HG03196 (cell line): ENCODE measurements at regions not wholly inside any gene's neighbourhood (a gene's known extent, or its start where the extent isn't known, plus 50 kb on each side); places are given as distances from the start of the nearest gene placed in this dataset.

Experiments used
- ATAC-seq: cut with Tn5 transposase; IDR thresholded peaks from one replicate; pipeline ENCODE4 v1.9.1; 2021; ENCODE audit not compliant: unreplicated experiment

DNA sequence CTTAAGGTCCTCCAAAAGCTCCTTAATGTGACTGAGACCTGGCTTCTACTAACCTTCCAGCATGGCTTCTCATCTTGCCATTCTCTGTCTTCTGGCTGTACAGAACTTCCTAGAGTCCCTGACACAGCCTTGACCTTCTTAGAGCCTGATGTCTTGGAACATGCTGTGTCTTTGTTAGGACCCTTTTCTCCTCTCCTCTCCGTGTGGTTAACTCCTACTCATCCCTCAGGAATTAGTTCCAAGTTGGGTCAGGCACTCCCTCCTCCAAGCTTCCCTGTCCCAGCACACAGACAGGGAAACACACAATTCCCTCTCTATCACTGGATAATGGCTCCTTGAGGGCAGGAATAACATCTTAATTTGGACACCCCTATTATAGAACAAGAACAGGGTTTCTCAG is 275.4 kb upstream of the USP24 start:
- ATAC-seq: no peak

DNA sequence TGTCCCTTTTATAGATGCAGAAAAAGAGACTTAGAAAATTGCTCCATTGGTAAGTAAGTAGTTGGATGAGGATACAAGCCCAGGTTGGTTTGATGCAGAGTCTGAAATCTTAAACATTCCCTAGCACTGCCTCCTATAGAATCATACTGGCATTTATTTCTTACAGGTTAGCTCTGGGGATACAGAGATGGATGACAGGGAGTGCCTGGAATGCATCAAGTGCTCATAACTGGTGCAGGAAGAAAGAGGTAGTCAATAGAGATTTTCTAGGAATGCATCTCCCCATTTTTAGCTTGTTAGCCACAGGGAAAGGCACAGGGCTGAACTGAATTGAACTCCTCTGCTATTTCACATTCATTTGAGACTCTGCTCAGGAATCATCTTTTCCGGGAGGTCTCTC is 269.0 kb upstream of the USP24 start:
- no peak for ATAC-seq

DNA sequence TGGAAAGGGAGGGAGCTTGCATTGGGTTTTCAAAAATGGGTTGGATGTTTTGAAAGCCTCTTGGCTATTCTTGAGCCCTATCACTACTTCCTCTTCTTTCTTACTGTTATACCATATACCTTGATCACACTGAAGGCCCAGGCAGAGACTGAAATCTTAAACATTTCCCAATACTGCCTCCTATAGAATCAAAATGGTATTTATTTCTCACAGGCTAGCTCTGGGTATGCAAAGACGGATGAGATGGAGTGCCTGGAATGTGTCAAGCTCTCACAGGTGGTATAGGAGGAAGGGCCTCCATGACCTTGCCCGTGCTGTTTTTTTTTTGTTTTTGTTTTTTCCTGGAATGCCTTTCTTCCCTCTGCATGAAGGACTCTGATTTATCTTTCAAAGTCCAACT is 268.4 kb upstream of the USP24 start:
- no peak for ATAC-seq

DNA sequence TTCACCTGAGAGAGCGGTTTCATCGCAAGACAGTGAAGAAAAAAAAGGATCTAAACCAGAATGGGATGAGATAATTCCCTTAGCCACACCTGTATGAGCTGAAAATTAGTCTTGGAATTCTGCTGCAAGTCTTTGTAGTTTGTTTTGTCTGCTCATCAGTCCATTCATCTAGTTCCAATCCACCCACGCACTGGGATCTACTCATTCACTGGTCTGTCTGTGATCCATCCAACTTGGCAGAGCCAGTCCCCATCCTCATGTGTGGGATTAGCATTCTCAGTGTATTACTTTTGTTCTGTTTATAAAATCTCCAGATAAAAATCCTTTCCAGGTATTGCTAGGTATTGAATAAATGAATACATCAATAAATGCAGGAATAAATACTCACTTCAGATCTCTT is 266.5 kb upstream of the USP24 start:
- ATAC-seq: no peak

DNA sequence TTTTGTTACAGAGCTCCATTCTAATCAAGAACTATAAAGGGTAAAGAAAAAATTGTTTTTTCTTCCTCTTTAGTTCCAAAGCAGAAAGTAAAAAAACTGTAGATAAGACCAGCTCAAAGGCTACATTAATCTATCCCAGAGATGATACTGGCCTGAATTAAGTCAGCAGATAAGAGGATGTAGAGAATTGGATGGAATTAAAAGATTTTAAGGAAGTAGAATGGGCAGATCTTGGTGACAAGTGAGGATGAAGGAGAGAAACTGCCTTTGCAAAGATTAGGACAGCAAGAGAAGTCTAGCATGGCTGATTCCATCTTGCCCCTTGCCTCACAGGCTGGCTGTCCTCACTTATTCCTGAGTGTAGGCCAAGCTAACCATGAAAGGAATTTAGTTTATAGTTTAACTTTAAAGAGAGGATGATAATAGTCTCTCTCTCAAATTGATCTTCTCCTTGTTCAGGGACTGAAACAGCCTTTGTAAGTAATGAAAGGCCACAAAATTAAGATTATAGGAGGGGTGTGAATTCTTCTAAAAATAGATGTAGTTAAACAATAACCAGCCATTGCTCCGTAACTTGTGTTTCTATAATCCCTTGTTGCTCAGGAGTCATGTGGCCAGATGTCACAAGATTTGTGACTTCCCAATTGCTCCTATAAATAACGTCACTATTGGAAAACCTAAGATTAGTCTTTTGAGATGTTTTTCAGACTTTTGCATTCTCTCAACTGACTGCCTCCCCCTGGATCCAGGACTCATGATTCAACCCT is 265.0 kb upstream of the USP24 start:
- no peak for ATAC-seq

DNA sequence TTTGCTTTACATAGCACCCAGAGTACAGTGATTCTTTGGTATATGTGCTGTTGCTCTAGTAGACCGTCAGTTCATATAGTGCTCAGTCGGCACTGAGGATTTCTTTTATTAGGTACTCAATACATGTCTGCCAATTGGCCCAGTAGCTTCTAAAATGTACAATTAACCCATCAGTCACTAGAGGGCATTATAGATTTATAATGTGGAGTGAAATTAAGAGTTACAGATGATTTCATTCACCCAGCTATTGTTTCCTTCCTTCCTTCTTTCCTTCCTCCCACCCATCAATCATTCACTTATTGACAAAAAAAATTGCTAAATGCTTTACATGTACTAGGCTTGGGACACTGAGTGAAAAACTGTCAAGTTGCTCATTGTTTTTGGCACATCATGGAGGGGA is 263.6 kb upstream of the USP24 start:
- no peak for ATAC-seq

DNA sequence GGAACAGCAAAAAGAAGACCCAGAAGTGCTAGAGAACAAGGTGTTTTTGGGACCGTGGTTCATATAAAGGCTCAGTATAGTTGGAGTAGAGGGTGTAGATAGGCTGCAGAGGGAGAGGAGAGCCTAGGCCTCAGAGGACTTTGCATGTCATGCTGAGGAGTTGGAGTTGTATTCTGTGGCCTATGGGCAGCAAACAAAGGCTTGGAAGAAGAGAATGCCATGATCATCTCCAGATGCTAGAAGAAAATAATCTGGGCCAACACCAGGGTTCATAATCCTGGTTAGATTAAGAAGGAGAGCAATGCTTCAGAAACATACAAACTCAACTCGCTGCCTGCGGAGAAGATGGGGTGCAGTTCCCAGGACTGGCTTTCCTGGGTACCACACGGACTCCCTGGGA is 262.8 kb upstream of the USP24 start:
- ATAC-seq: no peak

DNA sequence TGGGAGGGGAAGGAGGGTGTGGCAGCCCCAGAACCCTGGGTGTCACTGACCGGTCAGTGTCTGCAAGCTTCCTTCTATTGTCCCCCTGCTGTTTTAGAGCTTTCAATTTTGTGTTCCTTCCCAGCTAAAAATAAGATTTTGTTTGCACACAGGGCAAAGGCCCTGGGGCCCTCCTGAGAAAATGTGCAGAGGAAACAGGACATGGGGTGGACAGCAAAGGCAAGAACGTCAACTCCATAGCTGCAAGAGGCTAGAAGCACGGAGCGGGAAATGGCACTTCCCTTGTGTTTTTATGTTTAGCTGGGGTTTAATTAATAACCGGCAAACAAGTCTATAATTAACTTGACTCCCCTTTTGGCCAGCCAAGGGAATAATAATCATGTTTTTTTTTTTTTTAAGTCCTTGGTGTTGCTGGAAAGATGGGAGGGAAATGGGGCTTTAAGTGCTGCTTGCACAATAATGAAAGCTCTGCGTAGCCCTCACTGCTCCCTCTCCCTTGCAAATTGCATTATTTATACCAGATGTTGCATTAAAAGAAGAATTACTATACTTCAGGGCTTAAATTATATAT is 261.4 kb upstream of the USP24 start:
- ATAC-seq: no peak

DNA sequence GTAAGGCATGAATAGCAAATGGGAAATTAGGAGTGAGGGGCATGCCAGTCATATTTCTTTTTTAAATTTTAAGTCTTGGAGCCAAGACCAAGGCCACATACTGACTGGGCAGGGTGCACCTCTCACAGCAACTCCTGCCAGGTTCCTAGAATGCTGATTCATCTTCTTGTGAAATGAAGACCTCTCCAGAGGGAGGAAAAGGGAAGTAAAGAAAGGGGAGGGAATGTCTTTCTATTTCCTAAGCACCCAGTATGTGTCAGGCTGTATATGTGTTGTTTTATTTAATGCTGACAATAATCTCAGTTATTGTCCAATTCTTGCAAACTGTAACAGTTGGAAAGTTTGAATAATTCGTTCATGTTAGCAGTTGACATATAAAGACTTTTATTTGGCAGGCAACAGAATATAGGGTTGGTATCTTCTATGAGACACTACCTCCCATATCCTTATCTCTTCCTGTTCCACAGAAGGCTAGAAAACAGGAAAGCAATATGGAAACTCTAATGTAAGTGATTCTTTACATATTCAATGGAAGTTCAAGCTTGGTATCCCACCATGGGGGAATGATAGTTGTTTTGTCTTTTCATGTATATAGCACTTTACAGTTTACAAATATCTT is 259.1 kb upstream of the USP24 start:
- ATAC-seq: no peak

DNA sequence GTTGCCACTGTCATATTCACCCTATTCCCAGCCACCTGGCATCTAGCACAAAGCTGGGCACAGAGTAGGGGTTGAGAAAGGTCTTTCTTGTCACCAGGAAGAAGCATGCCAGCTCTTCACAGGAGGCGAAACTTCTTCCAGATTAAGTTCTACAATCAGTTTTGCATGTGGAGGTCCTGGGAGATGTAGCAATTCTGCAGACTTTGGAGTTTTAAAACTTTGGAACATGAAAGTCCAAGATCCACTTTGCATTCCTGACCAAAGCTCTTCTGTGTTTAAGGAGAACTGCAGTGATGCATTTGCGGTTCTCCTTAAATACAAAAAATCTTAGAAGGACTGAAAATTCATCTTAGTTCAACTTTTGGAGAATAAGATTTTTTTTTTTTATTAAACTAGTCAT is 258.5 kb upstream of the USP24 start:
- no peak for ATAC-seq

DNA sequence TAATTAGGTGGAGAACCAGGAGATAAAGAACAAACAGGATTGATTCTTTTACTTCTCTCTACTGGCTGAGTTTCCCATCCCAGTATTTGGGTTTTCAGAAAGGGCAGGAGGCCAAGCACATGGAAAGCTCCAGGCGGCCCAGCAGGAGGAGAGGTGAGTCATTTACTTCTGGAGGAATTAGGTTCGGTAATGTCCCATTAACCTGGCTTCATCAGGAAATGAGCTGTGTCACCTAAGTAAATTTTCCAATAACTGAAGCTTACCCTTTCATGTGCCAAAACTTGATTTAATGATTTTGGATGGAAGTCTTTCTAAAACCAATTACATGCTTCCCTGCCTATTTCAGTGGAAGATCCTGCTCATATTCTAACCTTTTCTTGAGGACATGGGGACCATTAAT is 257.6 kb upstream of the USP24 start:
- ATAC-seq: no peak

DNA sequence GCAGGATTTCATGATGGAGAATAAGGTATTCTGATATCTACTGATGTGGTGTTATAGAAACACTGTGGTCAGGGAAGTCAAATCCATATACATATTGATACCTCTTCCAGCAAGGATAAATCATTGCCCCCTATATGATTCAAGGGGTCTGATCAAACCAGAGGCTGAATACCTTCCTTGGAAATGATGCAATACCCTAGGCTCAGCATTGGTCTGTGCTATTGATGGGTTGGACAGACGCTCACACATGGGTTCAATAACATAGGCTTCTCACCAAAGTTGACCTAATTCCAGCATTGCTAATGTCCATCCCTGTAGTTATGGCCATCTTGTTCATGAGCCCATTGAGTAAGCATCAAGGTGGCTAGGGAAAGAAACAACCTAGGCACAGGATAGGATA is 257.0 kb upstream of the USP24 start:
- ATAC-seq: no peak

DNA sequence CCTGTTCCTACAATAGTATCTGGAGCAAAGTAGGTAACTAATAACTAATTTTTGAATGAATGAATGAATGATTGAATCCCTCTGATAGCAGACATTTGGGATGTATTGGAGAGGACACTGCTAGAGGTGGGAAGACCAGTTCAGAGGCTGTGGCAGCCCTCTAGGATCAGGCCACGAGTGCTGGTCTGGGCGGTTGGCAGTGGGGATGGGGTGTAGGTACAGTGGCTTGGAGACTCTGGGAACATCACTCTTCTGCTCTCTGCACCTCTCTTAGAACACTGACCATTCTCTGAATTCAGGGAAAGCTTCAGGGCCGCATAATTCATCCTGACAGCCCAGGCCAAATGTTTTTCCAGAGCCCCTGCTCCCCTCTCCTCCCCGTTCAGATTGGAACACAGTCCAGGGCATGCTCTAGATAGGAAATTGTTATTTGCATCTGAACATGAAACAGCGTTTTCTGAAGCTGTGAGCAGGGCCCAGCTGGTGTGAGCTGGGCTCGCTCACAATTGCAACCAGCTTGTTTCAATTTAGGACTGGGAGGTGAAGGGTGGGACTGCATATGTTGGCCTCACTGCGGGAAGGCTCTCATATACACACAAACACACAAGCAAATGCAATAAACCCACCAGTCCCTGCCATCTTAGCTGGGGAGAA is 253.1 kb upstream of the USP24 start:
- no peak for ATAC-seq

DNA sequence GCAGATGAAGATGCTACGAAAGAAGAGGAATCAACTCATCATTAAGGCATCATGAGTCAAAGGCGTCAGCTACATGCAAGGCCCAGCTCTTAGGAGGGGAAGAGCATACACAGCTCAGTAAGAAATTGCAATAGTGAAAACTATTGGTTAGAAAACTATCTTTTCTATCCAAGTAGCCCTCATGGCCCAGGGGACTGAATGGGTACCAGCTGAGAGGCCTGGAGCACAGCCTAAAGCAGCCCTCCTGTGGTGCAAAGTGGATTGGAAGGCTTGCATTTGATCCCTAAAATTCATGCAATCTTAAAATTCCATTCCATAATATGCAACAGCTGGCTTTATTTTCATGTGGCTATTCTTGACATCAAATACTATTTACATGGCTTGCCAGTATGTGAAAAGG is 251.8 kb upstream of the USP24 start:
- ATAC-seq: no peak

DNA sequence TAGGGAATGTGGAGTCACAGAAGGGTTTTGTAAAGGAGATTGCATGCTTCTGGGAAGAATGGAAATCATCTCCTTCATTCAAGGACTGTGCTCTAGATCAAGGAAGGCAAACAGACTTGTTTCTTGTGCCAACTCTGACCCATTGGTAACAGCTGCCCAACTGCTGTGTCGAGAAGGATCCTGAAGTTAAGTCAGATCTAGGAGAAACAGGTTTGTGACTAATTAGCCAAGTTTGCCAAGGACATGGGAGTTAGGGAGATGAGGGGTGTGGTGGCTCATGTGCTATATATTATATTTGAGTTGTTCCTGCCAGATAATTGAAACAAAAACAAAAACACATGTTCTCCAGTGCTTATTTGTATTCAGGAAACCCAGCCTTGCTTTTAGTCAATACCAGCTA is 251.2 kb upstream of the USP24 start:
- no peak for ATAC-seq

DNA sequence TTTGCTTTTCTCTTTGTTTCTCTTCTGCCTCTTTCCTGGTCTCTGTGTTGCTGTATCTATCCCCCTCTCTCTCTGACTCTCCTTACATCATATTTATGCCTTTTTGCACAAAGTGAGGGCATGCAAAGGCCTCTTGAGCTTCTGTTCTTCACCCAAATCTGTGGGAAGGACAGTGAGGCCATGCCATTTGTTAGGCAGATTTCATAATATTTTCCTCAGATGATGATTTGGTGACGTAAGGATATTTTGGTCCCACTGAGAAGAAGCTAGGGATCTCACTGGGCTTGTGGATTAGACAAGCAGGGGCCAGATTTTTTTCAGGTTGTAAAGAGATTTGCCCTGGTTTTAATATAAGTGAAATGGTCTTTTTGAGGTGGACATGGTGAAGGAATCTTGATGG is 249.4 kb upstream of the USP24 start:
- ATAC-seq: no peak

DNA sequence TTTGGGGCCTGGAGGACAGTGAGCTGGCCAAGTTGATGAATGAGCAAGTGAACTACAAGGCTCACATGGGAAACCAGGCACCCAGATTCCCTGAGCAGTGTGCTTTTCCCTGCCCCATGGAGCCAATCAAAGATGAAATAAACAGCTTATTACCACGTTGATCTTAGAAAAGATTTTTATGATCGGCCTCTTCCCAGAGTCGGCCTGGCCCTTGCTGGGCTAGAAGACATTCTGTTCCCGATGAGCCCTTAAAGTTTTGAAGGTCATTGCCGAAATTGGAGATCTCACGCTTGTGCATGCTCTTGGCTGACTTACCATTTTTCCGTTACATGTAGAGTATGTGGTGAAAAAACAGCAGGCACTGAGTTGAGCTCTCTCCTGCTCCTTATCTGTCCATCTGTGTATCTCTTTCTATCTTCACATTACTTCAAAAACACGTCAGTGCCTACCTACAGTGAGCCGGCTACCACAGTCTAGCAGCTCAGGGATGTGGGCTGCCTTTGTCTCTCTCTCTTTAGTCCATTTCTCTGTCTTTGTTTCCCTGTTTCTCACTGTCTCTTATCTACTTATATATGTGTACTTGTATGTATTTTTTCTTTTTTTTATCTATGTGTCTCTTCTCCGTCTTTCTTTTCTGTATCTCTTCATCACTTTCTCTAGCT is 248.8 kb upstream of the USP24 start:
- no peak for ATAC-seq

DNA sequence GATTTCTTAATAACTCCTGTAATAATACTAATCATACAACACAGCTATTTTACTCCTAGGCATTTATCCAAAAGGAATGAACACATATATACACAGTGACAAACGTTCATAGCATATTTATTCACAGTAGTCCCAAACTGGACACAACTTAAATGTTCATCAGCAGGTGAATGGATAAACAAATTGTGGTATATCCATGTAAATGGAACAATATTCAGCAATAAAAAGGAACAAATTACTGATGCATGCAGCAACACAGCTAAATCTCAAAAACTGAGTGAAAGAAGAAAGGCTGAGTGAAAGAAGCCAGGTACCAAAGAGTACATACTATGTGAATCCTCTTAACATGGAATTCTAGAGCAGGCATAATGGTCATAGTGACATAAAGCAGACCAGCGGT is 242.7 kb upstream of the USP24 start:
- ATAC-seq: no peak

DNA sequence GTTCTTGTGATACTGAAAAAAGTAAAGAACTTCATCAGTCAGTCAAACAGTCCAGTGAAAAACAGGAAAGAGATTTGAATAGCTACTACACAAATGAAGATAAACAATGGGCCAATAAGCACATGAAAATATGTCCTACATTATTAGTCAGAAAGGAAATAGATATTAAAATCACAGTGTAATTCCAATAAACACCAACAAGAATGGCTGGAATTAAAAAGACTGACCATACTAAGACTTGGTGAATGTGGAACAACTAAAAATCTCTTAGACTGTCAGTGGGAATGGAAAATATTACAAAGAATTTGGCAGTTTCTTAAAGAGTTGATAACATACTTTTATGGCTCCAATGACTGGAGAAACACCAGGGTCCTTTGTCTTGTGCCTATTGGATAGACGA is 241.8 kb upstream of the USP24 start:
- ATAC-seq: no peak

DNA sequence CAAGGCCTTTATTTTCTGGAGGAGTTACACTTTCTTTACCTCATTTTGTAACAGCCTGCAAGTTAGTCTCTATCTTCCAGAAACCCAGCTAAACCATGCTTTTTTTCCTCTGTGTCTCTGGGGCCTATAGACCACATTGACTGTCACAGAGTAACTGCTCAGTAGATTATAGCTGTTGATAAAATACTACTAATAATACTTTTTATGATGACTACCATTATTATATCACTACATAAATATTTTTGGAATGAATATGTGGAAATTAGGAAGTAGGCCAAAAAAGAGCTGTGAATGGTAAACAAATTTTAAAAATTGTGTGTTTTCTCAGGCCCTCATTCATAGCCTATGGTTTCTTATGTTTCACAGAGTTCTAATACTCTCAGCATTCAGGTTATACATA is 233.1 kb upstream of the USP24 start:
- ATAC-seq: no peak

DNA sequence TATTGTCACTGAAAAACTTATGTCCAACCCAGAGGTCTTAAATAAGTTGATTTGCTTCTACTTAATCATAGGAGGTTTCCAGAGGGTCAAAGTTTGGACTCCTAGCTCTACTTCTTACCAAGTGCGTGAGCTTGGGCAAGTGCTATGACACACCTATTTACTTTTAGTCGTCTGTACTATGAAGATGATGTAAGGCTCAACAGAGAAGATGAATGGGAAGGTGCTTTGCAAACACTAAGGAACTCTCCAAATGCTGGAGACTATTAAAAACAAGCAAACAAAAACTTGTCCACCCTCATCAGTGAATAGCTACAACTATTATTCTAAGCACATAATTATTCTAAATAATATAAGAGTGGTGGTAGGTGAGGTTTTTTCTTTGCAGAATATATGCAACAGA is 232.3 kb upstream of the USP24 start:
- ATAC-seq: no peak

DNA sequence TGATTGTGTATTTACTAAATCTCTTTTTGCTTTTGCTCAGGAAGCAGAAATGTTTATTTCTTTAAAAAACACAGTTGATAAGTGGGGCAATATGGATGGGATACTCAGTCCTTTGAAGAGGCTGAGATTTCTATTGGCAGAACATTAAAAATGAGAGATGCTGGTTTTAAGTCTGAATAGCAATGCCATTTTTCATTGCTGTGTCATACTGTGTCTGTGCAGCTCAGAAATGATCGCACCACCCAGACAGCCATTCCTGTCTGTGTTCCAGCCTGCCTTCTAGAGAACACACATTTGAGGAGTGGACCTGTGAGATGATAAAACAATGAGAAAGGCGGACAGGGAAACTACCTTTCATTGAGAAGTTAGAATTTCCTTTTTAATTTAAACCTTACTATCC is 231.2 kb upstream of the USP24 start:
- ATAC-seq: no peak
